KOPT-K1 (cell line): ENCODE measurements at regions not wholly inside any gene's neighbourhood (a gene's known extent, or its start where the extent isn't known, plus 50 kb on each side); places are given as distances from the start of the nearest gene placed in this dataset.

ENCODE experiments used
- H3K27ac ChIP-seq: fragments of 200-600 bp; sonication (generic); 2 replicates; pipeline ENCODE4 v1.5.1; 2016; ENCODE audit warnings: antibody characterized with exemption, mild to moderate bottlenecking, low read depth, low read length; ENCODE audit not compliant: poor library complexity, severe bottlenecking
- H3K36me3 ChIP-seq: fragments of 200-600 bp; sonication (generic); 2 replicates; pipeline ENCODE4 v1.5.1; 2017; ENCODE audit warnings: antibody characterized with exemption, mild to moderate bottlenecking, low read length, moderate library complexity; ENCODE audit not compliant: insufficient read depth
- H3K9me3 ChIP-seq: fragments of 200-600 bp; sonication (generic); 2 replicates; pipeline ENCODE4 v1.5.1; 2017; ENCODE audit warnings: antibody characterized with exemption, low read length, mild to moderate bottlenecking; ENCODE audit not compliant: insufficient read depth, poor library complexity, severe bottlenecking

DNA sequence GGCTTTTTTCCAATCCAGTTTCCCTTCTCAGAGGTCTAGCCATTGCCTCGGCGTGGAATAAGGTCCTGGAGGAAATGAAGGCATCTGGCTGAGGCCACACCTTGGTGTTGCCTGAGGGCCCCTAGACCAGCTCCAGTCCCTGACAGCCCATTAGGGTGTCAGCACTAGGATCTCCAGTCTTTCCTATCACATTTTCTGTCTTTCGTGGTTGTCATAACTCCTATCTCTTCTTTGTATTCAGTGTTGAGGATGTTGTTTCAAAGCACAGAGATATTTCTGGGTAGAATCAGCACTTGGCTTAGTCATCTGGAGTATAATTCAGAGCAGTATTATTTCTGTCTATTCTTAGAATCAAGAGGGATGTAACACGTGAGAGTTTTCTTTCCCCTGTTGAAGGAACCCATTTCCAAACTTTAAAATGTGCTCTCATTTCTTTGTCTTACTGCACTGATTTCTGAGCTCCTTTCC, 844.3 kb downstream of the KCNT2 start:
- Histone ChIP-seq H3K27ac (no peak overlapping the region), H3K9me3 (peaks cover 6% of the 10 kb centered on the region), H3K36me3 (no peaks in the 10 kb centered on the region)

DNA sequence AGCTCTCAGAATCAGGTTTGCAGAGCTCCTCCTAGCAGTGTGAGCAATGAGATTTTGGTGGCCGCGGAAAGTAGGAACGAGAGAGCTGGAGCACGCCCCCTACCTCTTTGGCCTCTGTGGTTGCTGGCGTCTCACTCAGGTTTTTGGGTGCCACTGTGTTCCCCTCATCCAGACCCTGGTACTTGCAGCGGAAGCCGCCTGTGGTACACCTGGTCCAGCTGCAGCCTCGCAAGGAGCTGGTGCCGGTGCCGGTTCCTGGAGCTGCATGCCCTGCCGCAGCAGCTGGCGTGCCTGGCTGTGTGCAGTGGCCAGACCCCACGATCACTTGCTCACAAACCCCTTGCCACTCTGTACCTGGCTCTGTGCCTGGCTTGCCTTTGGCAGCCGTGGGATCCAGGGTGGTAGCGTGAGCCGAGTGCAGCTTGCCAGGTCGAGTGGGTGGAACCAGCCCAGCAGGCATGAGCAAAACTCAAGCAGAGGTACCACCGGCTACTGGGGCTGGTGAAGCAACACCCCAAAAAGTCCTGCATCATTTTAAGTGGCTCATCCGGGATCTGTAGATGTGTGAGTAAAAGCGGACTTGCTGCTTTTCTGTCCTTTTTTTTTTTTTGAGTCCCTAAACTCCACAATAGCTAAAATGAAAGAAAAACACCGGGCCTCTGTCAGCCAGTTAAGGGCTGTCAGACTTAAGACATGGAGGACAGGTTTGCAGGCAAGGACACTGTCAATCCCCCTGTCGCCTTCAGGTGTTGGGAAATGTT, 844.9 kb downstream of the KCNT2 start:
- peaks cover 6% of the 10 kb centered on the region for H3K9me3 ChIP-seq
- H3K36me3 ChIP-seq: no peaks in the 10 kb centered on the region
- no peak overlapping the region for H3K27ac ChIP-seq

DNA sequence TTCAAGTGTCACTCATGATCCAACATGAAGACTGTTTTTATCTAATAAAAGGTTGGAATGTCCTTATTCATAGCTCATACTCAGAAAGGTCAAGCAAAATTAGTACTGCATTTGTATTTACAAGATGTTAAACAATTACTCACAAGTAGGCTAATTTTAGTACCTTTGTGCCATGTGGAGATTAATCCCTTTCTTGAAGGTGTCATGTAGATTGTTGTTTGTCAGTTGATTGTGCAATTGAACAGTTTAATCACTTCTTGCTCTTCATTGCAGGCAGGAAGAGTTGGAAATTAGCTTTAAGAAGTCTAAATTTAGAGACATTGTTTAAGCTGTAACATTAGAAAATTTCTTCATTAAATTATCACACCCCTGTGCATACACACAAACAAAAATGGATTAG, 847.1 kb downstream of the KCNT2 start:
- peaks cover 6% of the 10 kb centered on the region for H3K9me3 ChIP-seq

DNA sequence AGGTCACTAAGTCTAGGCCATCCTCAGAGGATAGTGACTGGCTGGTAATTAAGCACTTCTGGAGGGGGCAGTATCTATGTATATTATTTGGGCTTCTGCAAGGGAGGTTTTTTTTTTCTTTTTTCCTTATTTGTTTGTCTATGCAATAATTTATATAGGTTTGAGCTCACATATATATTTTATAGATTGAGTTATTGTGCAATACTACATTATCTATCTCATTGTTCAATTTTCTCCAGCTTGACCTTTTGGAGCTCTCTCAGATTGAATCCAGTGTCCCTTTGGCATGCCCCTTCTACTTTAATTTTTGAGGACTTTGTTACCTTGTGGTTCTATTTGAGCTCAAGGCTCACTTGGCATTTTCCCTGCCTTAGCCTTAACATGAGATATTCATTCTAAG, 852.1 kb downstream of the KCNT2 start:
- H3K9me3 ChIP-seq: no peaks in the 10 kb centered on the region
- H3K36me3 ChIP-seq: no peaks in the 10 kb centered on the region
- H3K27ac ChIP-seq: no peak overlapping the region

More for the DNA sequence above, 847.1 kb downstream of the KCNT2 start:
- H3K36me3 ChIP-seq: no peaks in the 10 kb centered on the region
- H3K27ac ChIP-seq: no peak overlapping the region

DNA sequence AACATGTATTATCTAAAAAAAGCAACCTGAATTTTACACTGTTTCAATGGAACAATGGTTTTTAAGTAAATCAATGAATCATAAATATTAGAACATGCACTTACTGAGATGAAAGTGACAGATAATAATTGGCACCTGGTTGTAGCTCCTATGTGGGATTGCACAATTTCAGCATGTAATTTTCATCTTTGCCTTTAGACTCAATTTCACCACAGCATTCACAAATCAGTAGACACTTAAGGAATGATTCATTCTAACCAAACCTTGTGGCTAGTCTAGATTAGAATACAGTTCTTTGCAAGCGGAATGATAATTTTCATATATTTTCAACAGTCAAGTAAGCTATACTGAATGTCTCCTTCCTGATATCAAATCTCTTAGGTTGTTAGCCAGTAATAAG, 853.4 kb downstream of the KCNT2 start:
- Histone ChIP-seq H3K36me3 (no peaks in the 10 kb centered on the region), H3K27ac (no peak overlapping the region), H3K9me3 (no peaks in the 10 kb centered on the region)

DNA sequence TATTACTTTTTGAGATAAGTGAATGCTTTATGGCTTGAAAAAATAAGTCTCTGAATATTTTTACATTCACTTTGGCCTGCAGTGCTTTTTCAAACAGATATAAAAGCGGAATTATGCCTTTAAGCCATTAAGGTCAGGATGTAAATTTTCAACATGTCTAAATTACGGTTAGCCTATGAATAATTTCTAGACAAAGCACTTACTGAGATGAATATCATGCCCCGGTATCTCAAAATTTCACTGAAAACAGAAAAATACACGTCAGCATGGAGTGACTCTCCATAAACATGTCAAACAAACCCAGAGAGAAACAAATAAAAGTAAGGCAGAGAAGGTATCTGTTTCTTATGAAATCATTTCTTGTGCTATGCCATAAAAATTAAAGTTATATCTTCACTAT, 853.9 kb downstream of the KCNT2 start:
- Histone ChIP-seq H3K9me3 (no peaks in the 10 kb centered on the region), H3K36me3 (no peaks in the 10 kb centered on the region), H3K27ac (no peak overlapping the region)

DNA sequence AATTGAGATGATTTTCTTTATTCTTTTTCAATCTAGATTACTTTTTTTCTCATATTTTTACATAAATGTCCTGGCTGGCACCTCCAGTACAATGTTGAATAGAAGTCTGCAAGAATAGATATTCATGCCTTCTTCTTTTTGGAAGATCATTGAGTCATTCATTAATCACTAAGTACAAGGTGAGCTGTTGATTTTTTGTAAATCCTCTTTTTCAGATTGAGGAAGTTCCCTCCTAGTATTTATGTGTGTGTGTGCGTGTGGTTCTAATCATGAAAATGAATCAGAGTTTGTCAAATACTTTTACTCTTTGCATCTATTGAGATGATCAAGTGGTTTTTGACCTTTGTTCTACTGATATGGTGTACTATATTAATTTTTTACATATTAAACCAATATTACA, 859.3 kb downstream of the KCNT2 start:
- H3K9me3 ChIP-seq: peaks cover 5% of the 10 kb centered on the region

DNA sequence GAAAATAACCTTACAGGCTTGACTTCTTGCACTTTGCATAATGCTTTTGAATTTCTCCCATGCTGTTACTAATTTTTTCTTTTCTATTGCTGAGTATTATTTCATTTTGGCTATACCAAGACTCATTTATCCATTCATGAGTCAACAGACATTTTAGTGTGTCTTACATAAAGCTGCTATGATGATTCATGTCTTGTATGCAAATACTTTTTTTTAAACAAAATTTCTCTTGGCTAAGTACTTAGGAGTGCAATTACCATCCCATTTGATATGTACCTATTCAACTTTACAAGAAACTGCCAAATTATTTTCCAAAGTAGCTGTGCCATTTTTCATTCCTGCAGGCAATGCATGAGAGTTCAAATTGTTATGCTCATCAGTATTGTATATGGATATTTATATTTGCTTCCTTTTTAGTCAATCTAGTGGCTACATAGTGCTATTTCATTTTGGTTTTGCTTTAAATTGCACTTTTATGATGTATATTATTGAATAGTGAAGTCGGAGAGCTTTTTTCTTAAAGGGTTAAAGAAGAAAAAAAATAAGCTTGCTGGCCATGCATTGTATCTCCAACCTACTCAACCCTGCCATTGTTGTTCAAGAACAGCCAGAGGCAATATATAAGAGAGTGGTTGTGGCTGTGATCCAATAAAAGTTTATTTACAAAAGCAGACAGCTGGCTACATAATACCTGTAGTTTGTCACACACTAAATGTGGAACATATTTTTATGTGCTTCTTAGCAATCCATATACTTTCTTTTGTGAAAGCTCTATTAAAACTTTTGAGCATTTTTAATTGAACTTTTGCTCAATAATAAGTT, 862.8 kb downstream of the KCNT2 start:
- Histone ChIP-seq H3K9me3 (peaks cover 16% of the 10 kb centered on the region), H3K27ac (no peak overlapping the region), H3K36me3 (no peaks in the 10 kb centered on the region)

More for the DNA sequence above, 859.3 kb downstream of the KCNT2 start:
- Histone ChIP-seq H3K27ac (no peak overlapping the region), H3K36me3 (no peaks in the 10 kb centered on the region)

DNA sequence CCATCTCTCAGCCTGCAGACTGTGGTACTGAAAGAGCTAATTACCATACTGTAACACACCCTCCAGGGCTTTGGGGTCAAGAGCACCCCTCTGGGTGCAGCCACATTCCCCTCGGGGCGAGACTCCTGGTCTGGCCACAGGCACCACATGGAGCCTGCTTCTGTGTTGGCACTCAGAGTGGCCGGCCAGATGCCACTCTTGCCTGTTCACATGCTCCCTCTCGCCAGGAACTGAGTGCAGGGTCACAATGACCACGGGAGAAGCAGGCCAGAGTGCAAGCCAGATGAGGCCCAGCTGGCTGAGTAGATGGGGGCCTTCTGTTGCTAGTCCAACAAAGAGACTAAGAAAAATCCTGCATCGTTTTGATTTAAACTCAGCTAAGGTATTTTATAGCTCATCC, 864.0 kb downstream of the KCNT2 start:
- H3K9me3 ChIP-seq: peaks cover 16% of the 10 kb centered on the region
- H3K27ac ChIP-seq: no peak overlapping the region
- no peaks in the 10 kb centered on the region for H3K36me3 ChIP-seq

DNA sequence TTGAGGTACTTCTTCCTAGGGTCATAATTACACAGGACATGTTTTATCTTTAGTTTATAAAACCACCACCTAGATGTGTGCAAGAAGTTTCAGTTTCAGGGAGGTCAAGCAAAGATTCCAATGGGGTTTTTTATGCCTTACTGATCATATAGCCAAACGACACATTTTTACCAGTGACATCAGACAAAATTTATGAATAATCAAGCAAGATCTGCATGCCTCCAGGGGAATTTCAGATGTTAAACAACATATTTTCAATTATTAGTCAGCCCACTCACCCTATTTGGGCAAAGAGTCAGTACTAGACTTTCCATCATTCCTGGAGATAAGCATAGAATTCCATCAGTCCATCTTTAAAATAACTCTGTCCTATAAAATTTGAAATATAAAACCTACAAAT, 867.4 kb downstream of the KCNT2 start:
- Histone ChIP-seq H3K9me3 (peaks cover 16% of the 10 kb centered on the region), H3K27ac (no peak overlapping the region), H3K36me3 (no peaks in the 10 kb centered on the region)

DNA sequence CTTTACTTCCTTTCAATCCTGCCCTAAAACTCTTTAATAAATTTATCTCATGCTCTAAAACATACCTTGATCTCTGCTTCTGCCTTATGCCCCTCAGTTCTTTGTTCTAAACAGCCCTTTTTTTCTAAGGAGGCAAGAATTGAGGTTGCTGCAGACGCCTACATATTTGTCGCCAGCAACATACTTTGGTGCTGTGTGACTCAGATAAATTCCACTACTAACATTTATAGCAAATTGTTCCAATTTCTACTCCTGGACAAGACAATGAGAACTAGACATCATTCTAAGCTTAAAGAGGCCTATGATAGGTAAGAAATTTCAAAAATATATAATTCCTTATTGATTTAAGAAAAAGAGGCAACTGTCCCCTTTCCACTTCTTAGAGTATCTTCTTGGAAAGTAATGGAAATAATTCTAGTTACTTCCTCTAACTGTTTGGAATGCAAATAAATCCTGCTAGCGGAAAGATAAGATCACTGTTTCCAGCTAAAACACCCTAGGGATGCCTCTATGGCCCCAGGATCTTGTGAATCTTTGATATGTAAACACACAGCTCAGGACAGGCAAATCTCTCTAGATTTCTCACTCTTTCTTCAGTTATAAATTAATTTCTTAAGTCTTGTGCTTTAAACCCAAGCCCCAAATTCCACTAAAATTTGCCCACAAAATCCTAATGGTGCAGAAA, 869.1 kb downstream of the KCNT2 start:
- H3K9me3 ChIP-seq: peaks cover 13% of the 10 kb centered on the region
- H3K36me3 ChIP-seq: no peaks in the 10 kb centered on the region
- H3K27ac ChIP-seq: no peak overlapping the region

DNA sequence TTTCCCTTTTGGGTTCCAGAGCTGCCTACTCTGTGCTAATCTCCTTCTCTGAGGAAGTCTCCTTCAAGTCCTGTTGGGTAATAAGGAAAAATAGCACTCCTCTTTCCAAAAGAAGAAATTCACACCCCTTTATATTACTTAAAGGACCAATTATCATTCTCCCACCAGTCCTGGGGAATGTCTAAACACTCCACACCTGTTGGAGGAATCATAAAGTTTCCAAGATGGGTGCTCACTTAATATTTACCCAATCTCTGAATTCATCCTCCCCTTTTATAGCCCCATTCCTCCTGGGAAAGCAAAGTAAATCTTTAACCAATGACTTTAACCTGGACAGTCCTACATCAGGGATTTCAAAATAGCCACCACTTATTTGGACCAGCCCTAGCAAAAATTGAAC, 873.1 kb downstream of the KCNT2 start:
- no peaks in the 10 kb centered on the region for H3K9me3 ChIP-seq
- H3K36me3 ChIP-seq: no peaks in the 10 kb centered on the region
- H3K27ac ChIP-seq: no peak overlapping the region

DNA sequence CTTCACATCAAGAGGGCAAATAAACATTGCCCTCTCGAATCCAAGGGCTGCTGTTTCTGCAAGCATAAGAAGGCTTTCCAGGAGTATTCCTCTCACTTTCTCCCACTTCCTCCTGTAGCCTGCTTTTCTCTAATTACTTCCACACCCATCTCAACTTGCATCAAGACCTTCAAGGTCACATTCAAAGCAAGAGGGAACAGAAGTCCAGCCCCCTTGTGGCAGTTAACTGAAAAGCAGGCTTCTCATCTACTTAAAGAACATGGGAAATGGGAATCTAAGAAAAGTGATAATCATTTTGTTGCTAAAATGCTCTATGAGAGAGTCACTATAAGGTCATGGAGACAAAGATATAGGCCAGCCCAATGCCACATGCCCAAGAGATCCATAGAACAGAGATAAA, 874.4 kb downstream of the KCNT2 start:
- H3K36me3 ChIP-seq: no peaks in the 10 kb centered on the region

DNA sequence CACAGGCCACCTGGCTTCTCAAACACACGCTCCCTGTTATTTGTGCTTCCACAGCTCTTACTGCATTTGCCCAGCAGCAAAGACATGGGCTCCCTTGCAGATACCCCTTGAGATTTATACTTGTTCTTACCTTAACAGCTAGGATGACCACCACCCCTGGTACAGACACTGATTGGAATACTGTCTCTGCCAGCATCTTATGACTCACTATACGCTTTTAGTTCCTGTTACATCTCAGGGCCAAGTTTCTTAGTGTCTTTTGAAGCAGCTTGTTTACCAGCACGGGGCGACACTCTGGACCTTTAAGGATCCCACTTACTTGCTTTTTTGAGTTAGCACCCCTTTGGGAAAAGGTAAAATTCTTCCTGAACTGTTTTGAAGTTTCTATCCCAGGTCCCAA, 874.8 kb downstream of the KCNT2 start:
- Histone ChIP-seq H3K36me3 (no peaks in the 10 kb centered on the region), H3K9me3 (no peaks in the 10 kb centered on the region), H3K27ac (no peak overlapping the region)

More for the DNA sequence above, 874.4 kb downstream of the KCNT2 start:
- no peaks in the 10 kb centered on the region for H3K9me3 ChIP-seq
- no peak overlapping the region for H3K27ac ChIP-seq

DNA sequence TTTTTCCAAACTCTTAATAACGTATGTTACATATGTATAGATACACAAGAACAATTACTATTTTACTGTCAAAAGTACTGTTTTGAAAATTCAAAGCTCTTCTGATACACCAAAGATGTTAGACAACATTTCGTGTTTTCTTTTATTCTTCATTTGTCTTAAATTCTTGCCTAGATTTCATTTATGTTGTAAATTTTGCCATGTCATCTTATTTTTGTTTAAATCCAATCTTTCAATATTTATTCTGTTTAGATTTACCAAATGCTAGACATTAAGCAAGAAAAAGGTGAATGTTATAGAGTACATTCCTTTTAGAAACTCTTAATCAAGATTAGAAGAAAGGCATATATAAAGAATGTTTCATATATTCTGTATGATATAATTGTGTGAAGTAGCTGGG, 876.9 kb downstream of the KCNT2 start:
- no peak overlapping the region for H3K27ac ChIP-seq
- no peaks in the 10 kb centered on the region for H3K36me3 ChIP-seq
- no peaks in the 10 kb centered on the region for H3K9me3 ChIP-seq
